K562 (cell line): ENCODE measurements at regions not wholly inside any gene's neighbourhood (a gene's known extent, or its start where the extent isn't known, plus 50 kb on each side); places are given as distances from the start of the nearest gene placed in this dataset.

Experiments
- ATAC-seq: fragments of 200-7000 bp; cut with Tn5 transposase; 3 replicates; pipeline ENCODE4 v1.9.1; 2020; ENCODE audit warnings: moderate library complexity
- BruUV-seq: library from RNA; stranded (reverse); fragments of 400-500 nt; replicated peaks from 2 replicates; lab custom pipeline; 2021; lab: Mats Ljungman, UMichigan
- CTCF ChIA-PET: fragments of 300-600 bp; formaldehyde crosslinking; extraction: SDS; loops from one replicate; lab custom pipeline; 2021; ENCODE audit warnings: low intra/inter-chr PET ratio; lab: Yijun Ruan, JAX
- POLR2A ChIA-PET: fragments of 300-600, 350-650 bp; sonication (Branson Sonifier 250); formaldehyde crosslinking; extraction: SDS; loops from one replicate; lab custom pipeline; 2021; ENCODE audit warnings: antibody characterized with exemption, inconsistent platforms; lab: Yijun Ruan, JAX
- DNase-seq, 4 experiments: peaks; one replicate each; pipeline versions ENCODE4 v3.0.0 to v3.0.0-alpha.2; 2011 to 2018; ENCODE audit warnings: low spot score in 3 of 4, mixed read lengths in 3 of 4; ENCODE audit errors: extremely low read depth in 1 of 4
- FAIRE-seq: peaks from 2 replicates; lab custom pipeline; 2011; peaks lifted over from hg19 to GRCh38; lab: Jason Lieb, UNC
- H2AFZ ChIP-seq: 2 replicates; pipeline ENCODE4 v1.6.0; 2011; ENCODE audit warnings: low read depth, low read length, control low read depth, inconsistent platforms
- H3K27ac ChIP-seq: fragments of 200-600 bp; 3 replicates; pipeline ENCODE4 v1.8.0; 2011; ENCODE audit warnings: low read depth, mild to moderate bottlenecking, control low read depth, inconsistent platforms, low read length, moderate library complexity, mixed read lengths; ENCODE audit errors: extremely low read depth
- H3K27me3 ChIP-seq, 2 experiments: fragments of 300-600 bp in 1 of 2; 2 replicates in 1 of 2; 3 replicates in 1 of 2; pipeline versions ENCODE4 v1.6.0 to v1.8.0; 2011; ENCODE audit warnings: inconsistent platforms in 2 of 2, low read length in 2 of 2, mild to moderate bottlenecking in 1 of 2, mixed read lengths in 1 of 2, moderate library complexity in 1 of 2; ENCODE audit not compliant: control insufficient read depth in 2 of 2, insufficient read depth in 2 of 2
- H3K36me3 ChIP-seq: fragments of 300-600 bp; 3 replicates; pipeline ENCODE4 v1.8.0; 2011; ENCODE audit warnings: mild to moderate bottlenecking, low read length, inconsistent platforms; ENCODE audit not compliant: control insufficient read depth, insufficient read depth
- H3K4me1 ChIP-seq, 2 experiments: fragments of 200-600 bp in 1 of 2; replicated peaks in 1 of 2; 2 replicates in 1 of 2; 3 replicates in 1 of 2; pipeline versions ENCODE4 v1.5.1 to v1.8.0; 2011; ENCODE audit warnings: inconsistent platforms in 2 of 2, low read length in 2 of 2, mild to moderate bottlenecking in 1 of 2, mixed read lengths in 1 of 2, moderate library complexity in 1 of 2; ENCODE audit not compliant: control insufficient read depth in 2 of 2, insufficient read depth in 2 of 2
- H3K4me2 ChIP-seq: 2 replicates; pipeline ENCODE4 v1.6.1; 2011; ENCODE audit warnings: low read length, control low read depth, inconsistent platforms, mixed read lengths; ENCODE audit not compliant: insufficient read depth
- H3K4me3 ChIP-seq: fragments of 200-600 bp; sonication (generic), shearing (Covaris generic); 2 replicates; pipeline ENCODE4 v1.5.1; 2016; ENCODE audit warnings: control low read depth, inconsistent platforms
- H3K79me2 ChIP-seq: fragments of 200-600 bp; 3 replicates; pipeline ENCODE4 v1.8.0; 2011; ENCODE audit warnings: low read length, inconsistent platforms; ENCODE audit not compliant: control insufficient read depth, insufficient read depth
- H3K9ac ChIP-seq, 2 experiments: 2 replicates each; pipeline versions ENCODE4 v1.6.0 to v1.6.1; 2011; ENCODE audit warnings: low read depth in 2 of 2, low read length in 2 of 2, control low read depth in 1 of 2, inconsistent platforms in 1 of 2, mild to moderate bottlenecking in 1 of 2, mixed read lengths in 1 of 2; ENCODE audit not compliant: insufficient read depth in 1 of 2
- H3K9me1 ChIP-seq: one replicate; pipeline ENCODE4 v1.6.0; 2011; ENCODE audit warnings: inconsistent platforms, mild to moderate bottlenecking, low read length, moderate library complexity; ENCODE audit not compliant: control insufficient read depth, insufficient read depth
- H3K9me3 ChIP-seq: replicated peaks from 2 replicates; pipeline ENCODE4 v1.5.1; 2011; ENCODE audit warnings: low read depth, low read length, inconsistent platforms; ENCODE audit not compliant: control insufficient read depth, insufficient read depth
- H4K20me1 ChIP-seq: replicated peaks from 2 replicates; pipeline ENCODE4 v1.6.1; 2011; ENCODE audit warnings: low read length, inconsistent platforms, mixed read lengths; ENCODE audit not compliant: control insufficient read depth, insufficient read depth
- CEBPB ChIP-seq: fragments of 450-650 bp; IDR thresholded peaks from 2 replicates; pipeline ENCODE4 v1.6.1; 2016; ENCODE audit warnings: missing genetic modification characterization, missing compliant biosample characterization
- CEBPG ChIP-seq, 3 experiments: fragments of 200-800 bp in 1 of 3; sonication (Bioruptor generic) in 1 of 3; sonication (generic) in 1 of 3; formaldehyde crosslinking in 1 of 3; IDR thresholded peaks in 2 of 3; conservative IDR thresholded peaks in 1 of 3; 2 replicates each; pipeline versions ENCODE4 v1.6.1 to v1.8.0; 2016 to 2022; ENCODE audit warnings: missing compliant biosample characterization in 2 of 3, missing genetic modification characterization in 2 of 3, mild to moderate bottlenecking in 1 of 3, missing genetic modification reagents in 1 of 3
- CREB1 ChIP-seq, 2 experiments: sonication (generic) in 1 of 2; formaldehyde crosslinking in 1 of 2; IDR thresholded peaks; 2 replicates each; pipeline versions ENCODE4 v1.6.1 to v1.8.0; 2012 to 2022; ENCODE audit warnings: inconsistent platforms in 1 of 2, mild to moderate bottlenecking in 1 of 2, missing genetic modification reagents in 1 of 2, moderate library complexity in 1 of 2
- CREM ChIP-seq: IDR thresholded peaks from 2 replicates; pipeline ENCODE4 v1.6.1; 2014; ENCODE audit warnings: antibody characterized with exemption, low read depth
- FOXA3 ChIP-seq, 2 experiments: fragments of 450-650 bp in 1 of 2; sonication (generic) in 1 of 2; formaldehyde crosslinking; IDR thresholded peaks in 1 of 2; conservative IDR thresholded peaks in 1 of 2; 2 replicates each; pipeline versions ENCODE4 v1.4.0 to v1.8.0; 2020 to 2022; ENCODE audit warnings: mild to moderate bottlenecking in 2 of 2, missing genetic modification reagents in 1 of 2
- MIER1 ChIP-seq: fragments of 450-650 bp; IDR thresholded peaks from 2 replicates; pipeline ENCODE4 v1.6.1; 2016; ENCODE audit warnings: antibody characterized with exemption, mild to moderate bottlenecking, low read depth
- ZNF57 ChIP-seq: fragments of 450-650 bp; formaldehyde crosslinking; IDR thresholded peaks from 2 replicates; pipeline ENCODE4 v1.4.0; 2020; ENCODE audit warnings: mild to moderate bottlenecking, moderate library complexity
- WGBS: fragments of 100-300 bp; shearing (Covaris generic); methylation state at CpG from one replicate; pipeline ENCODE4 v1.1.6; 2016; ENCODE audit warnings: low coverage, mixed read lengths; ENCODE audit not compliant: insufficient coverage; ENCODE audit errors: missing lambda C conversion rate; 5-methylcytosine and 5-hydroxymethylcytosine counted together
- in situ Hi-C: fragments of 300-500 bp; cut with MboI; formaldehyde crosslinking; loops from 4 replicates; pipeline ENCODE4 v1.15.0; 2018; ENCODE audit warnings: inconsistent platforms, mixed read lengths
- intact Hi-C: fragments of 100-400 bp; cut with micrococcal nuclease; formaldehyde crosslinking; loops from 2 replicates; pipeline ENCODE4 v1.14.2; 2022
- TF ChIP-seq, protein P1 (sequence below), 2 experiments: fragments of 450-650 bp in 1 of 2; sonication (generic) in 1 of 2; formaldehyde crosslinking in 1 of 2; IDR thresholded peaks in 1 of 2; conservative IDR thresholded peaks in 1 of 2; 2 replicates each; pipeline versions ENCODE4 v1.6.1 to v1.8.1; 2016 to 2023; ENCODE audit warnings: mild to moderate bottlenecking in 2 of 2, moderate library complexity in 2 of 2, inconsistent platforms in 1 of 2, missing genetic modification reagents in 1 of 2

DNA sequence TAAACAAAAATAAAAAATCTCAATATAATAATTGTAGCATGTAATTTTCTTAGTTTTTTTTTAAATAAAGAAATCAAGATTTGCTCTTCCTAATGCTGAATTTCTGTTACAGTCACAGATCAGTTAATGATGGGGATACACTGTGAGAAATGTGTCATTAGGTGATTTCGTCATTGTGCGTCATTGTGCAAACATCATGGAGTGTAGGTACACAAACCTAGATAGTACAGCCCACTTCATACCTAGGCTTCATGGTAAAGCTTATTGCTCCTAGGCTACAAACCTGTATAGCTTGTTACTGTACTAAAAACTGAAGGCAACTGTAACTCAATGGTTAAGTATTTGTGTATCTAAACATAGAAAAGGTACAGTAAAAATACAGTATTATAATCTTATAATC lies 74.4 kb upstream of the LSM8 start:
- Histone ChIP-seq H3K4me3 (no peak overlapping the region), H4K20me1 (no peaks in the 10 kb centered on the region), H3K4me2 (no peak overlapping the region), H3K9me1 (no peaks in the 10 kb centered on the region), H3K79me2 (no peaks in the 10 kb centered on the region), H3K4me1 (no peaks in the 10 kb centered on the region), H3K9me3 (no peaks in the 10 kb centered on the region), H2AFZ (no peak overlapping the region), H3K27me3 (no peaks in the 10 kb centered on the region), H3K9ac (no peak overlapping the region), H3K36me3 (no peaks in the 10 kb centered on the region), H3K27ac (no peak overlapping the region)
- no peak for DNase-seq
- peak; percentile 45 for TF ChIP-seq CEBPB
- TF ChIP-seq CEBPG (CRISPR knock-in tag; IDR thresholded peaks at IDR 0.05) = no peak
- TF ChIP-seq CEBPG (tag; conservative IDR thresholded peaks at IDR 0.05 in 1 of 2, IDR thresholded peaks at IDR 0.05 in 1 of 2) = peak in 1 of 2 experiments; percentile 69; a peak in 1 of 4 replicates
- TF ChIP-seq ZNF57 (CRISPR knock-in tag) = no peak
- TF ChIP-seq FOXA3 (CRISPR knock-in tag; conservative IDR thresholded peaks at IDR 0.05 in 1 of 2, IDR thresholded peaks at IDR 0.05 in 1 of 2) = peak in 1 of 2 experiments; percentile 49; a peak in 1 of 4 replicates
- no peak for TF ChIP-seq MIER1
- peak; percentile 48; the same call in 1 of the 2 replicates for TF ChIP-seq CREM
- peak; percentile 34; the same call in 1 of the 2 replicates for TF ChIP-seq CREB1 (IDR thresholded peaks at IDR 0.05)
- no peak for TF ChIP-seq CREB1 (CRISPR knock-in tag; IDR thresholded peaks at IDR 0.05)
- TF ChIP-seq, protein P1, sequence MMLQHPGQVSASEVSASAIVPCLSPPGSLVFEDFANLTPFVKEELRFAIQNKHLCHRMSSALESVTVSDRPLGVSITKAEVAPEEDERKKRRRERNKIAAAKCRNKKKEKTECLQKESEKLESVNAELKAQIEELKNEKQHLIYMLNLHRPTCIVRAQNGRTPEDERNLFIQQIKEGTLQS (IDR thresholded peaks at IDR 0.05) = peak; percentile 62
- TF ChIP-seq, protein P1 (CRISPR knock-in tag; conservative IDR thresholded peaks at IDR 0.05) = no peak
- no TSS peak for BruUV-seq
- in situ Hi-C loops (no loop called here), intact Hi-C loops (loop anchor here (5.0 to 10.0 kb wide), 3 partner anchors 355 to 652 kb away; no protein-coding TSS in a partner anchor)
- no peak for ATAC-seq
- FAIRE-seq = no peak
- ChIA-PET POLR2A (no interaction called here), CTCF (no interaction called here)
- WGBS = 2% methylated on average over 2 of the region's 2 CpGs
